ENCODE measurements at regions not wholly inside any gene's neighbourhood (a gene's known extent, or its start where the extent isn't known, plus 50 kb on each side); places are given as distances from the start of the nearest gene placed in this dataset.
A peak's percentile ranks its signal among the peaks of the same experiment; 100 is the strongest.

DNA sequence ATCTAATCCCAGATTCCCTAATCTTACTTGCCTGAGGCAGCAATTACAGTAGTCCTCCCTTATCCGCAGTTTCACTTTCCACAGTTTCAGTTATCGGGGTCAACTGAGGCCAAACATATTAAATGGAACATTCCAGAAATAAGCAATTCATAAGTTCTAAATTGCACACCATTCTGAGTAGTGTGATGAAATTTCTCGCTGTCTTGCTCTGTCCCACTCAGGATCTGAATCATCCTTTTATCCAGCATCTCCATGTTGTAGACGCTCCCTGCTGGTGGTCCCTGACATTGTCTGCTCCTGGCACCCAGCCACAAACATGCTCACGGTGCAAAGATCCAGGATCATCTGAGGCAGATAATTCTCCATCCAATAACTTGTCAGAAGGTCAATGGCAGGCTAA is 128.7 kb upstream of the CXCL12 start:
- TF ChIP-seq, protein P1, sequence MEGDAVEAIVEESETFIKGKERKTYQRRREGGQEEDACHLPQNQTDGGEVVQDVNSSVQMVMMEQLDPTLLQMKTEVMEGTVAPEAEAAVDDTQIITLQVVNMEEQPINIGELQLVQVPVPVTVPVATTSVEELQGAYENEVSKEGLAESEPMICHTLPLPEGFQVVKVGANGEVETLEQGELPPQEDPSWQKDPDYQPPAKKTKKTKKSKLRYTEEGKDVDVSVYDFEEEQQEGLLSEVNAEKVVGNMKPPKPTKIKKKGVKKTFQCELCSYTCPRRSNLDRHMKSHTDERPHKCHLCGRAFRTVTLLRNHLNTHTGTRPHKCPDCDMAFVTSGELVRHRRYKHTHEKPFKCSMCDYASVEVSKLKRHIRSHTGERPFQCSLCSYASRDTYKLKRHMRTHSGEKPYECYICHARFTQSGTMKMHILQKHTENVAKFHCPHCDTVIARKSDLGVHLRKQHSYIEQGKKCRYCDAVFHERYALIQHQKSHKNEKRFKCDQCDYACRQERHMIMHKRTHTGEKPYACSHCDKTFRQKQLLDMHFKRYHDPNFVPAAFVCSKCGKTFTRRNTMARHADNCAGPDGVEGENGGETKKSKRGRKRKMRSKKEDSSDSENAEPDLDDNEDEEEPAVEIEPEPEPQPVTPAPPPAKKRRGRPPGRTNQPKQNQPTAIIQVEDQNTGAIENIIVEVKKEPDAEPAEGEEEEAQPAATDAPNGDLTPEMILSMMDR (IDR thresholded peaks at IDR 0.05; ENCODE audit: insufficient read depth in 1 of 2, low read depth in 1 of 2, low read length in 1 of 2, severe bottlenecking in 1 of 2, unreplicated experiment in 1 of 2): no peak
- Histone ChIP-seq H3K27me3 (replicated peaks; ENCODE audit: control insufficient read depth, insufficient read depth, low read length) (no peaks in the 10 kb centered on the region), H3K4me3 (ENCODE audit: low read depth, low read length) (no peak overlapping the region), H3K36me3 (ENCODE audit: control insufficient read depth, insufficient read depth, low read length) (no peaks in the 10 kb centered on the region), H3K4me1 (no peaks in the 10 kb centered on the region), H3K9me3 (no peaks in the 10 kb centered on the region)
- intact Hi-C loops (cut with micrococcal nuclease; ENCODE audit: unreplicated experiment): loop anchor here (5.0 kb wide), 1 partner anchor 36 kb away; no protein-coding TSS in a partner anchor
- Mint-ChIP-seq H3K27me3 (ENCODE audit: insufficient read depth, unreplicated experiment) (peaks cover 12% of the 10 kb centered on the region), H3K27ac (ENCODE audit: unreplicated experiment) (no peak overlapping the region), H3K4me1 (ENCODE audit: low read depth, unreplicated experiment) (no peaks in the 10 kb centered on the region), H3K36me3 (ENCODE audit: insufficient read depth, unreplicated experiment) (no peaks in the 10 kb centered on the region), H3K4me3 (ENCODE audit: unreplicated experiment) (no peak overlapping the region), H3K9me3 (ENCODE audit: unreplicated experiment) (no peaks in the 10 kb centered on the region)
- DNase-seq: no peak
- POLR2A ChIA-PET: no interaction called here
- BruUV-seq (replicated peaks): no TSS peak
- CTCF ChIA-PET: no interaction called here

DNA sequence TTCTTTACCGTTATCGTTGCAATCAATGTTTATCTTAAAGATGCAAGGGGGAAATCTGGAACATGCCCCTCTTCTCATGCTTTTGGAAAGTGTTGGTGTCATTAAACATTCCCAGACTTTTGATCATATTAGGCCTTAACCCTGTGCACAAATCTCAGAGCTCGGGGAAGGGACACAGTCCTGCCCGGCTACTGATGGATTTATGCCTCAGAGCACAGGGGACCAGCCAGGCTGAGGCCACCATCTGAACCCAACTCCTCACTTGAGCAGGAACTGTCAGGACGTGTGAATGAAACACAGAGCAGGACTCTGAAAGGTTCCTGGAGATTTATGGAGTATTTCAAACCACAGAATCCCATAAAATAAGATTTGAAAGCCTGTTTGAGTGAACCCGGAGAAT is 132.0 kb upstream of the CXCL12 start:
- no peaks in the 10 kb centered on the region for H3K36me3 Mint-ChIP-seq (ENCODE audit: insufficient read depth, unreplicated experiment)

DNA sequence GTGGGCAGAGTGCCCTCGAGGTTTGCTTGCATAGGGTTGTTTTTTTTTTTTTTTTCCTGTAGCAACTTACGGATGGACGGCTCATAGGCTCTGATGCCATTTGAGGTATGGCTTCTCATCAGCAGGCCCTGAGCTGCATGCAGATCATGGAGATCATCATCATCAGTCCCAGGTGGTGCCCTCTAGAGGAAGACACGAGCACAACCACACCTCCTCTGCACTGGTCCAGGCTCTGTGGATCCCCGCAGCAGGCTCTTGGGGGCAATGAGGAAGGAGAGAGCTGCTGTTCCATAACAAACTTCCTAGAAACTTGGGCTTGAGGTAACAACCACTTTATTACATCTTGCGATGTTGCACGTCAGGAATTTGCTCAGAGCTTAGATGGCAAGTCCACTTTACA is 132.7 kb upstream of the CXCL12 start:
- no peak overlapping the region for H3K27ac Mint-ChIP-seq (ENCODE audit: unreplicated experiment)
- peaks cover 11% of the 10 kb centered on the region for H3K27me3 Mint-ChIP-seq (ENCODE audit: insufficient read depth, unreplicated experiment)
- H3K4me3 Mint-ChIP-seq (ENCODE audit: unreplicated experiment): no peak overlapping the region
- no peaks in the 10 kb centered on the region for H3K36me3 Mint-ChIP-seq (ENCODE audit: insufficient read depth, unreplicated experiment)
- no TSS peak for BruUV-seq (replicated peaks)
- Histone ChIP-seq H3K4me3 (ENCODE audit: low read depth, low read length) (no peak overlapping the region), H3K27me3 (replicated peaks; ENCODE audit: control insufficient read depth, insufficient read depth, low read length) (no peaks in the 10 kb centered on the region), H3K36me3 (ENCODE audit: control insufficient read depth, insufficient read depth, low read length) (no peaks in the 10 kb centered on the region), H3K4me1 (no peaks in the 10 kb centered on the region), H3K9me3 (no peaks in the 10 kb centered on the region)
- ChIA-PET POLR2A (no interaction called here), CTCF (interaction anchor here (0.6 kb wide), 1 partner anchor 11 kb away, joined by 3 read pairs; no protein-coding TSS in a partner anchor)
- DNase-seq: peak in 1 of 2 experiments; percentile 24
- intact Hi-C loops (cut with micrococcal nuclease; ENCODE audit: unreplicated experiment): no loop called here
- H3K4me1 Mint-ChIP-seq (ENCODE audit: low read depth, unreplicated experiment): no peaks in the 10 kb centered on the region
- TF ChIP-seq, protein P1 (IDR thresholded peaks at IDR 0.05; ENCODE audit: insufficient read depth in 1 of 2, low read depth in 1 of 2, low read length in 1 of 2, severe bottlenecking in 1 of 2, unreplicated experiment in 1 of 2): peak in 1 of 2 experiments; percentile 36
- no peaks in the 10 kb centered on the region for H3K9me3 Mint-ChIP-seq (ENCODE audit: unreplicated experiment)

More for the DNA sequence above, 132.0 kb upstream of the CXCL12 start:
- H3K27me3 Mint-ChIP-seq (ENCODE audit: insufficient read depth, unreplicated experiment): peaks cover 12% of the 10 kb centered on the region
- H3K4me1 Mint-ChIP-seq (ENCODE audit: low read depth, unreplicated experiment): no peaks in the 10 kb centered on the region
- no peaks in the 10 kb centered on the region for H3K36me3 ChIP-seq (ENCODE audit: control insufficient read depth, insufficient read depth, low read length)
- no peak overlapping the region for H3K27ac Mint-ChIP-seq (ENCODE audit: unreplicated experiment)
- BruUV-seq (replicated peaks): no TSS peak
- CTCF ChIA-PET: interaction anchor here (0.6 kb wide), 1 partner anchor 10 kb away, joined by 3 read pairs; no protein-coding TSS in a partner anchor
- POLR2A ChIA-PET: no interaction called here
- H3K4me1 ChIP-seq: no peaks in the 10 kb centered on the region
- DNase-seq: no peak
- no peak overlapping the region for H3K4me3 ChIP-seq (ENCODE audit: low read depth, low read length)
- intact Hi-C loops (cut with micrococcal nuclease; ENCODE audit: unreplicated experiment): no loop called here
- no peaks in the 10 kb centered on the region for H3K27me3 ChIP-seq (replicated peaks; ENCODE audit: control insufficient read depth, insufficient read depth, low read length)
- no peaks in the 10 kb centered on the region for H3K9me3 ChIP-seq
- TF ChIP-seq, protein P1 (IDR thresholded peaks at IDR 0.05; ENCODE audit: insufficient read depth in 1 of 2, low read depth in 1 of 2, low read length in 1 of 2, severe bottlenecking in 1 of 2, unreplicated experiment in 1 of 2): no peak
- no peak overlapping the region for H3K4me3 Mint-ChIP-seq (ENCODE audit: unreplicated experiment)
- H3K9me3 Mint-ChIP-seq (ENCODE audit: unreplicated experiment): no peaks in the 10 kb centered on the region

Data from Caco-2 (cell line).